ENCODE measurements at regions not wholly inside any gene's neighbourhood (a gene's known extent, or its start where the extent isn't known, plus 50 kb on each side); places are given as distances from the start of the nearest gene placed in this dataset.
"Not testable (repeated sequence)": the region's sequence is repeated elsewhere in the genome, so short reads cannot be mapped to it uniquely, and the experiment has no call there.

GRCh38 chr14:48398675-48399282 is 723.4 kb upstream of the MDGA2 start:
- DNase-seq (ENCODE audit: low read depth), result no peak

- no peak for DNase-seq (ENCODE audit: low read depth)
Measured at GRCh38 chr14:48391661-48392060, 716.3 kb upstream of the MDGA2 start.

GRCh38 chr14:48390346-48390745 is 714.9 kb upstream of the MDGA2 start:
- no peak for DNase-seq (ENCODE audit: low read depth)

- DNase-seq (ENCODE audit: low read depth), result no peak
Measured at GRCh38 chr14:48384821-48385220, 709.4 kb upstream of the MDGA2 start.

- no peak for DNase-seq (ENCODE audit: low read depth)
Measured at GRCh38 chr14:48382961-48383360, 707.6 kb upstream of the MDGA2 start.

GRCh38 chr14:48378541-48378940 is 703.1 kb upstream of the MDGA2 start:
- DNase-seq (ENCODE audit: low read depth), result no peak

GRCh38 chr14:48373981-48374380 is 698.6 kb upstream of the MDGA2 start:
- DNase-seq (ENCODE audit: low read depth), result no peak

- no peak for DNase-seq (ENCODE audit: low read depth)
Measured at GRCh38 chr14:48350971-48351370, 675.6 kb upstream of the MDGA2 start.

GRCh38 chr14:48349689-48350088 is 674.3 kb upstream of the MDGA2 start:
- no peak for DNase-seq (ENCODE audit: low read depth)

- no peak for DNase-seq (ENCODE audit: low read depth)
Measured at GRCh38 chr14:48341069-48341468, 665.7 kb upstream of the MDGA2 start.

- no peak for DNase-seq (ENCODE audit: low read depth)
Measured at GRCh38 chr14:48333221-48333920, 658.0 kb upstream of the MDGA2 start.

GRCh38 chr14:48331421-48331820 is 656.0 kb upstream of the MDGA2 start:
- DNase-seq (ENCODE audit: low read depth), result no peak

GRCh38 chr14:48325486-48325885 is 650.1 kb upstream of the MDGA2 start:
- no peak for DNase-seq (ENCODE audit: low read depth)

GRCh38 chr14:48323665-48324064 is 648.3 kb upstream of the MDGA2 start:
- no peak for DNase-seq (ENCODE audit: low read depth)

- DNase-seq (ENCODE audit: low read depth), result no peak
Measured at GRCh38 chr14:48319823-48320222, 644.4 kb upstream of the MDGA2 start.

GRCh38 chr14:48304729-48305128 is 629.3 kb upstream of the MDGA2 start:
- no peak for DNase-seq (ENCODE audit: low read depth)

GRCh38 chr14:48289701-48290100 is 614.3 kb upstream of the MDGA2 start:
- no peak for DNase-seq (ENCODE audit: low read depth)

- DNase-seq (ENCODE audit: low read depth), result not testable (repeated sequence)
Measured at GRCh38 chr14:48285217-48285616, 609.8 kb upstream of the MDGA2 start.

- DNase-seq (ENCODE audit: low read depth), result no peak
Measured at GRCh38 chr14:48275301-48275700, 599.9 kb upstream of the MDGA2 start.

- no peak for DNase-seq (ENCODE audit: low read depth)
Measured at GRCh38 chr14:48274826-48275225, 599.4 kb upstream of the MDGA2 start.

- DNase-seq (ENCODE audit: low read depth), result not testable (repeated sequence)
Measured at GRCh38 chr14:48267926-48268325, 592.5 kb upstream of the MDGA2 start.

GRCh38 chr14:48266201-48266600 is 590.8 kb upstream of the MDGA2 start:
- not testable (repeated sequence) for DNase-seq (ENCODE audit: low read depth)

GRCh38 chr14:48261436-48261835 is 586.0 kb upstream of the MDGA2 start:
- DNase-seq (ENCODE audit: low read depth), result no peak

All from T-helper 22 cell (primary cell).